Loucy (cell line): ENCODE measurements at regions not wholly inside any gene's neighbourhood (a gene's known extent, or its start where the extent isn't known, plus 50 kb on each side); places are given as distances from the start of the nearest gene placed in this dataset.

Source experiments
- EZH2phosphoT487 ChIP-seq: fragments of 200-600 bp; IDR thresholded peaks from 2 replicates; pipeline ENCODE4 v1.6.1; 2018; ENCODE audit warnings: antibody characterized with exemption, mild to moderate bottlenecking, moderate library complexity, borderline replicate concordance
- TF ChIP-seq, protein P1 (sequence below): fragments of 200-600 bp; sonication (generic); conservative IDR thresholded peaks from 2 replicates; pipeline ENCODE4 v1.5.1; 2014; ENCODE audit warnings: mild to moderate bottlenecking, antibody characterized with exemption, low read length

- TF ChIP-seq, protein P1, sequence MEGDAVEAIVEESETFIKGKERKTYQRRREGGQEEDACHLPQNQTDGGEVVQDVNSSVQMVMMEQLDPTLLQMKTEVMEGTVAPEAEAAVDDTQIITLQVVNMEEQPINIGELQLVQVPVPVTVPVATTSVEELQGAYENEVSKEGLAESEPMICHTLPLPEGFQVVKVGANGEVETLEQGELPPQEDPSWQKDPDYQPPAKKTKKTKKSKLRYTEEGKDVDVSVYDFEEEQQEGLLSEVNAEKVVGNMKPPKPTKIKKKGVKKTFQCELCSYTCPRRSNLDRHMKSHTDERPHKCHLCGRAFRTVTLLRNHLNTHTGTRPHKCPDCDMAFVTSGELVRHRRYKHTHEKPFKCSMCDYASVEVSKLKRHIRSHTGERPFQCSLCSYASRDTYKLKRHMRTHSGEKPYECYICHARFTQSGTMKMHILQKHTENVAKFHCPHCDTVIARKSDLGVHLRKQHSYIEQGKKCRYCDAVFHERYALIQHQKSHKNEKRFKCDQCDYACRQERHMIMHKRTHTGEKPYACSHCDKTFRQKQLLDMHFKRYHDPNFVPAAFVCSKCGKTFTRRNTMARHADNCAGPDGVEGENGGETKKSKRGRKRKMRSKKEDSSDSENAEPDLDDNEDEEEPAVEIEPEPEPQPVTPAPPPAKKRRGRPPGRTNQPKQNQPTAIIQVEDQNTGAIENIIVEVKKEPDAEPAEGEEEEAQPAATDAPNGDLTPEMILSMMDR, result no peak
- TF ChIP-seq EZH2phosphoT487, result no peak
Measured at GRCh38 chr4:161285461-161285860, 878.3 kb downstream of the FSTL5 start.
